GM19324 (cell line): ENCODE measurements at regions not wholly inside any gene's neighbourhood (a gene's known extent, or its start where the extent isn't known, plus 50 kb on each side); places are given as distances from the start of the nearest gene placed in this dataset.
"Not testable (repeated sequence)": the region's sequence is repeated elsewhere in the genome, so short reads cannot be mapped to it uniquely, and the experiment has no call there.

Experiments
- ATAC-seq: cut with Tn5 transposase; IDR thresholded peaks from one replicate; pipeline ENCODE4 v1.9.1; 2021; ENCODE audit warnings: mild to moderate bottlenecking, moderate library complexity; ENCODE audit not compliant: unreplicated experiment, low FRiP score

DNA sequence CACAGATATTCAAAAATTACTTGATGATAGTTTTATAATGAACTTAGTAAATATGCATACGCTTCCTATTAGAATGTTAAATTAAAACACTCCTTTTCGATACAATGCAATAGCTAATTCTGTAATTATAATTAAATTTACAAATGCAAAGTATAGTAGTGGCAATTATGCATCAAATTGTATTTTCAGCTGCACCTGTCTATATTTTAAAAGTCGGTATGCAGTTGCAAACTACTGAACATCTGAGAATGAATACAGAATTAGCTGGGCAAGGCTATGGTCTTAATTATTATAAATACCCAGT lies 110.4 kb upstream of the ARHGAP42 start:
- no peak for ATAC-seq

DNA sequence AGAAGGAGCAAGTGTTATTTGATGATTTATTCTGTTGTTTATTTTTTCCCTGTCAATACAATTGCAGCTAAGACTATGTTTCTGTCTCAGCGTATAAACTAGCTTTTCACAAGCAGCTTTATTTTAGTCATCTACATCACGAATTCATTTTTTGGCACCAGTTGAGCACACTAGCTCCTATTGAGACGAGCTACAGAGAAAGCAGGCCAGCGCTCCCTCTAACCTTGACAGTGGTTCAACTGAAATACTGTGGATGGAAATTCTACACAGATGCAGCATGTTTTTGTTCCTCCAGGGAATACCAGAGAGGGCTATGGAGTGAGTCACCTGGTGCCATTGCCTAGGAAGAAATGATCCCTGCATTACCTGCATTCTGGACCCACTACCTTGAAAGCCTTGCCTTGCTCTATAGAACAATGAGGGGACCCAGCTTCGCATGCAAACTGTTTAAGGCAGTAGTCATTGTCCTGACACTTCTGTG lies 108.2 kb upstream of the ARHGAP42 start:
- no peak for ATAC-seq

DNA sequence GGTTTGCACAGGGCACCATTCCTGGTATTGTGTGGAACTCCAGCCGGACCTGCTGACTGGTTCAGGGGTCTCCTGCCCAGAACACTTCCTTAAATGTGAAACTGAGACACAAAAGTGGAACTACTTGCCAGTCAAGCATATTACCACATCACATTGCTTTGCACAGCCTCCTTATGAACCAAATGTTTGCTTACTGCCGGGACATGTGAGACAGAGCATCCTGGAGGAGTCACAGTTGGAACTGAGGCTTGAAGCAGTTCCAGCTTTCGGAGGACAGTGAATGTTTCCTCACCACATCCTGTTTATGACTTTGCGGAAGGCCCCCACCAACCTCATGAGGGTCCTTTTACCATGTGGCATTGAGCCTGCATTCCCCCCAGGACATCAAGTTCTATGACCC lies 105.8 kb upstream of the ARHGAP42 start:
- ATAC-seq: no peak

DNA sequence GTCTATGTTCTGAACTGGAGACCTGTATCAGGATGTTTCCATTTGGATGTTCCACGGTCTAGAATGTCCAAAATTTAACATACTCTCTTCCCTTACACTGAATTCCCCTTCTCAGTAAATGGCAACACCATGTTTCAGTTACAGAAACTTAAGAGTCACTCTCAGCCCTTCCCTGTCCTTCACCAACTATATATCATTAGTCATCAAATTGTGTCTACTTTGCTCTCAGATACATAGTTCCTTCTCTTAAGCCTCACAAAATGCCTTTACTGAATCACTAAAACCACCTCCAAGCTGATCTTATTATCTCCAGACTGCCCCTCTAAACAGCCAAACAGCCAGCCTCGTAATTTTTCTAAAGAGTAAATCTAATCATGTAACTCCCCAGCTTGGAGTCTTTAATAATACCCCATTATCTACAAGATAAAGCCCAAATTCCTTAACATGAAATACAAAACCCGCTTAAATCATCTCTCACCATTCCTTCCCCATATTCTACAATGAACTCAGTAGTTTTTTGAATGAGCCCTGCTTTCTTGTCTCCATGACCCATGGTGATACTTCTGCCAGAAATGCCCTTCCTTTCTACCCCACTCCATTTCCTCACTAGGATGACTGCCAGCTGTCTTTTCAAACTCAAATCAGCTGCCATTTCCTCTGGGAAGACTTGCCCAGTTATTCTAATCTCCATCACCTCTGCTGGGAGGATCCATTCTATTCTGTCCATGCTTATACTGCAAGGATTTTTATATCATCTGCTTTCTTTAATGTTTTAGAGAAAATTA lies 102.7 kb upstream of the ARHGAP42 start:
- ATAC-seq: no peak

DNA sequence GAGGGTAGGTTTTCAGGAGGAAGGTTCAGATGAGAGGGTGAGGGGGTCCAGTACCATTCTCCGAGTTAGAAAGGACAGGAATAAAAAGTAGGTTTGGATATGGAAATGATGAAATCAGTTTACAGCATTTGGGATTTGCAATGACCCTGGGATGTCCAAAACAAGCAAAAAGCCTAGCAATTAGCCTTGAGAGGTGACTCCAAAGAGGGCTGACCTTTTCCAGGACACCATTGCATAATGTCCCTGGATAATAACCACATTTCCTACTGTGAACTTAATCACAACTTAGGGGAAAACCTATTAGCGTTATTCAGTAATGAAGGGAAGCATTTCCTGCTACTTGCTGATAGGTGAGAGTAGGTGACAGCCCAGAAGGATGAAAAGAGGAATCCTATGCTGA lies 101.4 kb upstream of the ARHGAP42 start:
- no peak for ATAC-seq

DNA sequence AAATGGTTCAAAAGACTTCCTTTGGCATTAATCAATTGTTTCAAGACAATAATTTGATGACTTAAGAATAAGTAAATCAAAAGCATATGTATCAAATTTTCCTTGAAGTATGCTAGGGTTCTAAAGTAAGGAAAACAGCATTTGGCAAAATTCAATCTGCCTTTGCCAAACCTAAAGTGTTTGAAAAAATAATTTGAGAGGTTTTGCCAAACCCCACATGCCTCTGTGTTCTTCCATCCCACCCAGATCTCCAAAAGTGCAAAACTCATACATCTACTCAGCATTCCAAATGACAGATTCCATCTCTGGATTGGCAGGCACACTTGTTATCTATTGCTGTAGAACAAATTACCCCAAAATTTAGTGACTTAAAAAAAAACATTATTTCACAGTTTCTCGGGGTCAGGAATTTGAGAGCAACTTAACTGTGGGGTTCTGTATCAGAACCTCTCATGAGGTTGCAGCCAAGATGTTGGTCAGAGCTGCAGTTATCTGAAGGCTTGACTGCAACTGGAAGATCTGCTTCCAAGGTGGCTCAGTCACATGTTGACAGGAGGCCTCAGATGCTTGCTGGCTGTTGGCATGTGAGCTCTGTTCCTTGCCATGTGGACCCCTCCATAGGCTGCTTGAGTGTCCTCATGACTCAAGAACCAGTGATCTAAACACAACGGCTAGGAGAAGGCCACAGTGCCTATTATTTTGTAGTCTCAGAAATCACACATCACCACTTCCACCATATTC lies 100.6 kb upstream of the ARHGAP42 start:
- no peak for ATAC-seq

DNA sequence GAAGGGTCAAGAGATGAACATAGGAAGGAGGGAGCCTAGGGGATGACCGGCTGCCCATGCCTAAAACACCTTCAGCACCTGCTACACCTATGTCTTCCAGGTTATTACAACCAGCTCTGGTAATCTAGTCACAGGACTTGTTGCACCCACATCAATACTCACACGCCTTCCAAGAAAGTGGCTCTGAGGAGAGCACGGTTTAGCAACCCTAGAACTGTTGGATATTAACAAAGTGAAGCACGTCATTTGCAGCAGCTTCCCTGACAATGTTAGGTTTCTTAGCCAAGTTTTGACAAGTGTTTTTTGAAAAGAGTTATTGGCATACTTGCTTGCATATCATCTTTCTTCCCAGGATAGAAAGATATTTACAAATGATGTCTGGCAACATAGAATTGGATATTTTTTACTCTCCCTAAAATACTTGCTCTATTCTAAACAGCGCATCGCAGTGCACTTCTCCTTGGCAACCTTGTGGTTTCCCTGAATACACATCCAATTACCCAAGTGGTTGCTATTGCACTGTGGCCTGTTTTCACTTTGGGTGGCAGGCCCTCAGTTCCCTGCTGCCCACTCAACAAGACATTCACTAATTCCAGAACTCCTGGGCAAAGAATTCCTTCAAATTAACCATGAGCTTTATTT lies 94.3 kb upstream of the ARHGAP42 start:
- no peak for ATAC-seq

DNA sequence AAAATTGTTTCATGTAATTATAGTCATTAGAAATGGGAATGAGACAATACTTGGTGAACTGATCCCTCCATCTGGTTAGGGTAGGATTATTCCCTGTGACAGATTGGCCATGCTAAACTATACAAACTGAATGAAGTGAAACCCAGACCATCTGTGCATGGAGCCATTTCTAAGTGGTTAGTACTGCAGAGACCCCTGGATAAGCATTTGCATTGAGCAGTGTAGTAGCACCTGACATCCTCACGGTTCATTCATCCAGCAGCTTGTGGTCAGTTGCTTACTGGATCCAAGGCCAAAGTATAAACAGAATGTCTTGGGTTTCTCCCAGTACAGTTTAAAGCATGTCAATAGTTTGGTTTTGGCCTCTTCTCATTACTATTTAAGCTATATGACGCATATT lies 93.8 kb upstream of the ARHGAP42 start:
- ATAC-seq: no peak

DNA sequence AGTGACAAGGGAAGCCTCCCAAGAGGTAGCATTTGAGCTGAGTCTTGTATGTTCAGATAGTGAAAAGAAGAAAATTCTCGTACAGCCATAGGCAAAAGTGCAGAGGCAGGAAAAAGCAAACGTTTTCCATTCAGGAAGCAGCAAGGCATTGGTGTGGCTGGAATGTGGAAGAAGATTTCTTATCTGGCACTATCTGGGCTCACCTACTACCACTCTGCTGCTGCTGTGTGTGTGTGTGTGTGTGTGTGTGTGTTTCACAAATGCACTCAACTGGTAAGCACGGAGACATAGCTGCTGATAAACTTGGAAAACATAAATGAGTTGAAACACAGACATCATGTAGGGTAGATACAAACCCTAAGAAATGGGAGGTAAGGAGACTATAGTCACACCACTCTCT lies 92.8 kb upstream of the ARHGAP42 start:
- no peak for ATAC-seq

DNA sequence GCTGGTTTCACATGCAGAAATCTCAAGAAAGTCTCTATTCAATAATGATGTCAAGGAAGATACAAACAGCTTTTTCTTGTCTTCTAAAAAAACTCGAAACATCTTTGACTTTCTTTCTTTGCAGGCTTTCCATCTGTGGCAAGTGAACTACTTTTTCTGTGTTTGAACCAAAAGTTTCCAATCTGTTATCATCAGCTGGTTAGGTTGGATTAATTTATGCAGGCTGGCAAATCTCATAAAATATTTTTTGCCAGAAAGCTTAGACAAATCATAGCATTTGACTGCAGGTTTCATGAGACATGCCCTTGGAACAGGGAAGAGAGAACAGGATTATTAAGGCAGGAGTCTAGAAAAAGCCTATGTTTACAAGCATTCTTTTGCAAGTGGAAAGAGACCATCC lies 86.1 kb upstream of the ARHGAP42 start:
- ATAC-seq: no peak

DNA sequence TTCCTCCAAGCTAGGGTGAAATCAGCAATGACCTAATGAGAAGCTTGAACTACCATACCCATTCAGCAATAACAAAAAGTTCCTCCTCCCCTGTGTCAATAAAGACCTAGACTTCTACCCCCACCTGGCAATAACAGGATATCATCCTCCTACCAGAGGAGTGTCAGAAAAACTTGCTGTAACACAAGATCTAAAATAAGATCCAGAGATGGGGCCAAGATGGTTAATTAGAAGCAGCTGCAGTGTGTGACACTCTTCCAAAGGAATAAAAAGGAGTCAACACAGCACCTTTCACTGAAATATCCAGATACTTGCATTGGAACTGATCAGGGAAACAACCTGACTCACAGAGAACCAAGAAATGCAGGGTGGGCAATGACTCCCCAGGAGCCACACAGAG lies 84.4 kb upstream of the ARHGAP42 start:
- no peak for ATAC-seq

DNA sequence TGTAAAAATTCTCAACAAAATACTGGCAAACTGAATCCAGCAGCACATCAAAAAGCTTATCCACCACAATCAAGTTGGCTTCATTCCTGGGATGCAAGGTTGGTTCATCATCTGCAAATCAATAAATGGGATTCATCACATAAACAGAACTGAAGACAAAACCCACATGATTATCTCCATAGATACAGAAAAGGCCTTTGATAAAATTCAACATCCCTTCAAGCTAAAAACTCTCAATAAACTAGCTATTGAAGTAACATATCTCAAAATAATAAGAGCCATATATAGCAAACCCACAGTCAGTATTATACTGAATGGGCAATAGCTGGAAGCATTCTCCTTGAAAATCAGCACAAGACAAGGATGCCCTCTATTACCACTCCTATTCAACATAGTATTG lies 79.3 kb upstream of the ARHGAP42 start:
- ATAC-seq: not testable (repeated sequence)

DNA sequence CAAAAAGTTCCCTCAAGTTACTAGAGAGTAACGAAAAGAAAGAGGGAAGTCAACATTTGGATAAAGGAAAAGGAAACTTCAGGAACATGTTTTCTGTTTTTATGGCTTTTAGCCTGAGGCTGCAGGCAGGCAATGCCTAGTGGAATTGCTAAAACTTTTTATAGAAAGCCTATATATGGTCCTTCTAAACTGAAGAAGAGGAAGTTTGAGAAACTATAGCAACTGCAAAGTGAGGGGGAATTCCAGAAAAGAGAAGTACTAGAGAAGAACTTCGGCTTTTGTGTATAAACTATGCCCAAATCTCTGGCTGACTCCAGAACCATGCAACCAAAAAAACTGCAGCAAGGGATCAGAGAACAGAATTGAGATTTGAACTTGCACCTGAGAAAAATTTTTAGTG lies 74.3 kb upstream of the ARHGAP42 start:
- ATAC-seq: no peak

DNA sequence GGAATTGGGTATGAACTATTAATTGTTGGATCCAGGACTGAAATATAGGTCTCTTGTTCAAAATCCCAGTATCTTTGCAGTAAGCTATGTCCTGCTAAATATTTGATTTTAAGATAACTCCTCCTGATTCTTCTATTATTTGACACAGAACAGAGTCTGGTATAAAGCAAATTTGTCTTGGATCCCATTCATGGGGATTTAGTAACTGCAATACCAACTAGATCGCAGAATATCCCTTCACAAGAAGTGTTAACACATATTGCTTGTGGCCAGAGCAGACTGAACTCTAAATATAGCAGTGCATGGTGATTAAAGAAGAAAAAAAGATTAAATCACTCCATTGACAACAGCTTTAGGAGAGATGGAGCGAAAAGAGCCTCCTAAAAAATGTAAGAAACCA lies 68.2 kb upstream of the ARHGAP42 start:
- no peak for ATAC-seq

DNA sequence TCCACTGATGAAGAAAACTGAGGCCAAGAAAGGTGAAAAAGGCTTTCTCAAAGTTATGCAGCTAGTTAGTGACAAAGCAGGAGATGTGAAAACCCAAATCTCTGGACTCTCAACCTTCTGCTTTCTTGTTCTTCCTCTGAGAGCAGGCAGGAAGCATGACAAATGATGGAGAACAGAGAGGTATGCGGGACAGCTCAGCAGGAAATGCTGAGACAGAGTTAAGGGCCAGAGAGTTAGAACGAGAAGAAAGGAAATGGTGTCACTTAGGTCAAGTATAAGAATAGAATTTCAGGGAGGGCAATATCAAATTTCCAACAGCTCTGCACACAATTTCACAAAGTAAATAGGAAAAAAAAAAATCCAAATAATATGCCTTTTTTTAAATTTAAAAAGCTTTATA lies 67.6 kb upstream of the ARHGAP42 start:
- ATAC-seq: no peak

DNA sequence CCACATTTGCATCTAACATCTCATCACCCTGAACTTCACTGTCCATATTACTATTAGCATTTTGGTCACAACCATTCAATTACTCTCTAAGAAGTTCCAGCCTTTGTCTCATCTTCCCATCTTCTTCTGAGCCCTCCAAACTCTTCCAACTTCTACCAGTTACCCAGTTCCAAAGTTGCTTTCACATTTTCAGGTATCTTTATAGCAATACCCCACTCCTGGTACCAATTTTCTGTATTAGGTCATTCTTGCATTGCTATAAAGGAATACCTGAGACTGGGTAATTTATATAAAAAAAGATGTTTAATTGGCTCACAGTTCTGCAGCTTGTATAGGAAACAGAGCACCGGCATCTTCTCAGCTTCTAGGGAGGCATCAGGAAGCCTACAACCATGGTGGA lies 64.7 kb upstream of the ARHGAP42 start:
- no peak for ATAC-seq

DNA sequence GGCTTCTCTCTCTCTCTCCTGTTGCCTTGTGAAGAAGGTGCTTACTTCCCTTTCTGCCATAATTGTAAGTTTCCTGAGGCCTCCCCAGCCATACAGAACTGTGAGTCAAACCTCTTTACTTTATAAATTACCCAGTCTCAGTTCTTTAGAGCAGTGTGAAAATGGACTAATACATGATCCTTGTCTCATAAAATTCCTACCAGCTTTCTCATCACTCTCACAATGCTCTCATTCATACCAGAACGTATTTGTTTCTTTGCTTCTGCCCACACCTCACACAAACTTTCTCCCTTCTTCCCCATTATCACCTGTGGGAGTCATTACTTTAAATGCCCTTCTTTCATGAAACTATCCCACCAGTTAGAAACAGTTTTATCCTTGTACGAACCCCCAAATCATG lies 62.7 kb upstream of the ARHGAP42 start:
- ATAC-seq: no peak

DNA sequence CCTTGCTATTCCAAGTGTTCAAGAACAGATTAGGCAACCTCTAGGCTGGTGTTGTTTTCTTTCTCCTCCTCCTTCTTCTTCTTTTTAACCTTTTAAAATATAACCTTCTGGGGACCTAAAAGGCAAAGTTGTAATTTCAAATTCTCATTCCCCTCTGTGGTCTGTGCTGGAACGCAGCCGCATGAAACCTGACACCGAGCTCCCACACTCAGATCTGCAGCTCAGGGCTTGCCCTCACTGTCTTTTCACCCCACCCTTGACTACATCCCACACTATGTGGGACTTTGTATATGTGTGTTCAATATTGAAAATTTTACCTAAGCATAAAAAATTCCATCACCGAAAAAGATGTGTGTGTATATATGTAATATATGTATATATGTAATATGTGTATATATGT lies 62.0 kb upstream of the ARHGAP42 start:
- ATAC-seq: no peak

DNA sequence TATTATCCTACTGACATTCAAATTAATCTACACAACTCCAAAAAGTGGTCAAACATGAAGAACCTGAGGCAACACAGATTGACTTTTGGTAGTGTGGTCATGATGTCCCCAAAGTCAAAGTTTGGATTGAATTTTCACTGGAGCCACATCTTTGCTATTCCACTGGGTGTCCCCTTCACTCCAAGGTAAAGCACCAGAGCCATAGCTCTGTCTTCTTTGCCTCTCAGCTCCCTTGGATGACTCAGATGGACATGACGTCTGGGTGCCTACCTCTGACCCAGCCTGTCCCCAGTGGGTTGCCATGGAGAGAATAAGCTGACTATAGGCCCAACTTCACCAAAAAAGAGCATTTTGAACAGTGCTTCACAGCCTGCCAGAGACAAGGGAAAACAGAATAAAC lies 57.4 kb upstream of the ARHGAP42 start:
- ATAC-seq: no peak

DNA sequence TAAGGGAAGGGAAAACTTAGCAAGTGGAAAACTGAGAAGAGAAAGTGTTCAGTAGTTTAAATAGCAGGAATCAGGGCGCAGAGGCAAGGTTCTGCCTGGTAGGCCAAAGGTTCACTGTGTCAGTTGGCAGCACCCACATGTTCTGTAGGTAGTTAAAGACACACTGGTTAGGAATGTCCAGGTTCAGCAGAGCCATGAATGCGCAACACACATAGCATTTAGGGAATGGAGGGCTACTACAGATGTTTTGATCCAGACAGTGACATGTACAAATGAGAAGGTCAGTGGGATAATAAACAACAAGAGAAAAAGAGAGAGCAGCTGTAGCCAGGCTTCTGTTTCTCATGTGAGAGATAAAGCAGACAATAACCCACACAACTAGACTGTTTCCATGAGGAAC lies 56.2 kb upstream of the ARHGAP42 start:
- ATAC-seq: no peak

DNA sequence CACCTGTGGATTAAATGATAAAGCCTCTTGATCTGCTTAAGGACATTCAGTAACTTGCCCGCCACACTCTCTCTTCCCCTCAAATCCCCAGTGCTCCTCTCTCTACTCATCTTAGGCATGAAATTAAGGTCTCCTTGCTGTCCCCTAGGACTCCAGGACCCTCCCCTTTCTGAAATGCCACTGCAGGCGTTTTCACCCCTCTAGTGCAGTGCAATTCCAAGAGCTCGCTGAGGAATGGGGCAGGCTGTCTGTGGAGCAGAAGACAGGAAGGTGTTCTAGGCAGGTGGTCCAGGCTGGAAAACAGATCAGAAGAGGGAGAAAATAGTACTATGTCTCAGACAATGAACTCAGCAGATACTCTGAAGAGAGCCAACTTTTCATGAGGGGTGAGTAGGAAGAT lies 55.8 kb upstream of the ARHGAP42 start:
- ATAC-seq: no peak

DNA sequence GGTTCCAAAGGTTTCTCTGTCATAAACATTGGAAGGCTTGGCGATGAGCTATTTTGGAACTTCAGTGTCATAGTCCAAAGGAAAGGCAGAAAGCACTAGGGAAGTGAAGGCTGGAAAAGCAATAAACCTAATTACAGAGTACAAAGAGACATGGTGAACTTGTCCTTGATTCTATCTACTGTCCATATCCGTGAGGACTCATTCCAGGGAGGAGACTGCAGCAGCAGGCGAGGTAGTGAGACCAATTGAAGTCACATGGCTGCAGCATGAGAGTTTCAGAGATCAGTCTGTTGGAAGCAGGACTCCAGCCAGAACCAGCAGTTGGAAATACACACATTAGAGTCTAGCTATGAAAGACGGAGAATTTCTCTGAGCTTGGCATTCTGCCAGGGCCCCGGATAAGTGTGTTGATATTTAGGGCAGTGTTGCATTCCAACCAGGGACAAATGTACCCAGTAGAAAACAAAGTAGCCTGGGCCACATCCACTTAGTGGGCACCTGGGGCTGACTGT lies 54.1 kb upstream of the ARHGAP42 start:
- no peak for ATAC-seq
